ENCODE measurements at regions not wholly inside any gene's neighbourhood (a gene's known extent, or its start where the extent isn't known, plus 50 kb on each side); places are given as distances from the start of the nearest gene placed in this dataset.

DNA sequence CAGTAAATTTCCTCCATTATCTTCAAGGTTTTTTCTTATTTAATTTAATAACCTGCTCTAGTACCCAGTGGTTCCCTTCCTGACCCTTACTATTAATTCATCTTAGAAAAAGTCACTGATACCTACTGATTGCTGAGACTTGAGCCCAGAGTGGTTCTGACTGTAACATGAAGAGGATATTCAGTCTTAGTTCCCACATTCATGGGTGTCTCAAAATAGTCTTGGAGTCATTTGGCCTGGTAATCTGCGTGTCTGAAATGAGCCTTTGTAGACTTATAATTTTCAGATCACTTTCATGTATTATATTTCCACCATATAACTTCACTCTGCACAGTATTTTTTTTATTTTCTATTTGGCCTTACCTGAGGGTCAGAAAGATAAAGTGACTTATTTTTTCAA lies 732.0 kb upstream of the KIF2B start:
- TF ChIP-seq, protein P1, sequence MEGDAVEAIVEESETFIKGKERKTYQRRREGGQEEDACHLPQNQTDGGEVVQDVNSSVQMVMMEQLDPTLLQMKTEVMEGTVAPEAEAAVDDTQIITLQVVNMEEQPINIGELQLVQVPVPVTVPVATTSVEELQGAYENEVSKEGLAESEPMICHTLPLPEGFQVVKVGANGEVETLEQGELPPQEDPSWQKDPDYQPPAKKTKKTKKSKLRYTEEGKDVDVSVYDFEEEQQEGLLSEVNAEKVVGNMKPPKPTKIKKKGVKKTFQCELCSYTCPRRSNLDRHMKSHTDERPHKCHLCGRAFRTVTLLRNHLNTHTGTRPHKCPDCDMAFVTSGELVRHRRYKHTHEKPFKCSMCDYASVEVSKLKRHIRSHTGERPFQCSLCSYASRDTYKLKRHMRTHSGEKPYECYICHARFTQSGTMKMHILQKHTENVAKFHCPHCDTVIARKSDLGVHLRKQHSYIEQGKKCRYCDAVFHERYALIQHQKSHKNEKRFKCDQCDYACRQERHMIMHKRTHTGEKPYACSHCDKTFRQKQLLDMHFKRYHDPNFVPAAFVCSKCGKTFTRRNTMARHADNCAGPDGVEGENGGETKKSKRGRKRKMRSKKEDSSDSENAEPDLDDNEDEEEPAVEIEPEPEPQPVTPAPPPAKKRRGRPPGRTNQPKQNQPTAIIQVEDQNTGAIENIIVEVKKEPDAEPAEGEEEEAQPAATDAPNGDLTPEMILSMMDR (IDR thresholded peaks at IDR 0.05) = no peak
- TF ChIP-seq POLR2A (IDR thresholded peaks at IDR 0.05) = no peak

All from thyroid gland (tissue), 4 donors.